ENCODE measurements at regions not wholly inside any gene's neighbourhood (a gene's known extent, or its start where the extent isn't known, plus 50 kb on each side); places are given as distances from the start of the nearest gene placed in this dataset.

DNA sequence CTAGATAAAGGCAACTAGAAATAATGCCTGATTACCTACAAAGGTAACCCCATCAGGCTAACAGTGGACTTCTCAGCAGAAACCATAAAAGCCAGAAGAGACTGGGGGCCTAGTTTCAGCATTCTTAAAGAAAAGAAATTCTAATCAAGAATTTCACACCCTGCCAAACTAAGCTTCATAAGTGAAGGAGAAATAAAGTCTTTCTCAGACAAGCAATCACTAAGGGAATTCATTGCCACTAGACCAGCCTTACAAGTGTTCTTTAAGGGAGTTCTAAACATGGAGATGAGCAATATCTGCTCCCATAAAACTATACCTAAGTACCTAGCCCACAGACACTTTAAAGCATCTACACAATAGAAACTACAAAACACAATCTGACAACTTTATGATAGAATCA lies 823.5 kb downstream of the PCDH17 start:
- Histone ChIP-seq H3K36me3 (ENCODE audit: control insufficient read depth in 1 of 2, insufficient read depth in 2 of 2, low read length in 2 of 2) (no peaks in the 10 kb centered on the region), H2BK12ac (ENCODE audit: low read length) (no peak overlapping the region), H3K18ac (ENCODE audit: low read length) (no peak overlapping the region), H3K23ac (ENCODE audit: low read length) (no peak overlapping the region), H3K14ac (ENCODE audit: low read length) (no peak overlapping the region), H3K4me2 (ENCODE audit: low read length) (no peak overlapping the region), H3K4ac (ENCODE audit: low read depth, low read length) (no peak overlapping the region), H3K79me1 (ENCODE audit: low read length) (no peaks in the 10 kb centered on the region), H3K4me1 (ENCODE audit: control insufficient read depth in 1 of 2, insufficient read depth in 2 of 2, low read length in 2 of 2) (no peaks in the 10 kb centered on the region), H3K4me3 (ENCODE audit: low read depth, low read length) (no peak overlapping the region), H2AK5ac (ENCODE audit: low read length) (no peak overlapping the region), H3K27me3 (ENCODE audit: insufficient read depth, low read length) (no peaks in the 10 kb centered on the region), H4K91ac (ENCODE audit: low read depth, low read length) (no peak overlapping the region), H3K79me2 (ENCODE audit: control insufficient read depth, insufficient read depth, low read length, poor library complexity) (no peaks in the 10 kb centered on the region), H2BK120ac (ENCODE audit: insufficient read depth, low read length, poor library complexity) (no peak overlapping the region), H2AFZ (ENCODE audit: insufficient read depth, low read length, poor library complexity) (no peak overlapping the region), H2BK5ac (ENCODE audit: low read depth, low read length, poor library complexity) (no peak overlapping the region), H4K8ac (ENCODE audit: low read depth, low read length) (no peak overlapping the region), H3K9me3 (ENCODE audit: insufficient read depth, low read depth, low read length) (no peaks in the 10 kb centered on the region), H3K9ac (ENCODE audit: low read length) (no peak overlapping the region), H4K12ac (ENCODE audit: low read depth, low read length) (no peak overlapping the region), H3K27ac (ENCODE audit: low read depth, low read length) (no peak overlapping the region)
- no peak for DNase-seq

DNA sequence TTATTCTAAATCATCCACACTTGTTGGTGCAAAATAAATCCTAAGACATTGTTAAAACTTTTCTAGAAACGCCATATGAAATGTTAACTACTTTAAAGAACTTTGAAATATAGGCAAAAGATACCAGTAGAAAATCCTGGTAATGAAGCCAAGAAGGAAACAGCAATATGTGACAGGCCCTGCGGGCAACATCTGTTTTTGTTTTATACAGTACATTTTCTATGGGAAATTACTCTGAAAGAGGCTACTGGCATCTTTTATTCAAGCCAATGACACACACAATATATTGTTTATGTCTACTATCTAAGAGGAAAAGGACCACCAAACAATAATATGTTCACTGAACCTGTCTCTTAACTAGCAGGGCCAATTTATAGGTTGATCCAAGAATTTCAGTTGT lies 829.7 kb downstream of the PCDH17 start:
- H3K27me3 ChIP-seq (ENCODE audit: insufficient read depth, low read length), result no peaks in the 10 kb centered on the region
- H3K4me2 ChIP-seq (ENCODE audit: low read length), result no peak overlapping the region
- DNase-seq, result no peak
- H2BK120ac ChIP-seq (ENCODE audit: insufficient read depth, low read length, poor library complexity), result no peak overlapping the region
- H3K27ac ChIP-seq (ENCODE audit: low read depth, low read length), result no peak overlapping the region
- H2BK12ac ChIP-seq (ENCODE audit: low read length), result no peak overlapping the region
- no peak overlapping the region for H3K18ac ChIP-seq (ENCODE audit: low read length)
- no peak overlapping the region for H4K91ac ChIP-seq (ENCODE audit: low read depth, low read length)
- no peak overlapping the region for H2AFZ ChIP-seq (ENCODE audit: insufficient read depth, low read length, poor library complexity)
- no peaks in the 10 kb centered on the region for H3K79me2 ChIP-seq (ENCODE audit: control insufficient read depth, insufficient read depth, low read length, poor library complexity)
- no peaks in the 10 kb centered on the region for H3K9me3 ChIP-seq (ENCODE audit: insufficient read depth, low read depth, low read length)
- no peak overlapping the region for H4K8ac ChIP-seq (ENCODE audit: low read depth, low read length)
- no peak overlapping the region for H3K14ac ChIP-seq (ENCODE audit: low read length)
- no peaks in the 10 kb centered on the region for H3K79me1 ChIP-seq (ENCODE audit: low read length)
- no peak overlapping the region for H4K12ac ChIP-seq (ENCODE audit: low read depth, low read length)
- H3K36me3 ChIP-seq (ENCODE audit: control insufficient read depth in 1 of 2, insufficient read depth in 2 of 2, low read length in 2 of 2), result no peaks in the 10 kb centered on the region
- H3K9ac ChIP-seq (ENCODE audit: low read length), result no peak overlapping the region
- H2BK5ac ChIP-seq (ENCODE audit: low read depth, low read length, poor library complexity), result no peak overlapping the region
- no peak overlapping the region for H3K4ac ChIP-seq (ENCODE audit: low read depth, low read length)
- no peak overlapping the region for H2AK5ac ChIP-seq (ENCODE audit: low read length)
- WGBS (ENCODE audit: extremely low coverage, insufficient coverage, insufficient read length), result no CpG with 5 or more reads among the region's 2 CpGs
- no peak overlapping the region for H3K23ac ChIP-seq (ENCODE audit: low read length)
- H3K4me3 ChIP-seq (ENCODE audit: low read depth, low read length), result no peak overlapping the region
- no peaks in the 10 kb centered on the region for H3K4me1 ChIP-seq (ENCODE audit: control insufficient read depth in 1 of 2, insufficient read depth in 2 of 2, low read length in 2 of 2)

DNA sequence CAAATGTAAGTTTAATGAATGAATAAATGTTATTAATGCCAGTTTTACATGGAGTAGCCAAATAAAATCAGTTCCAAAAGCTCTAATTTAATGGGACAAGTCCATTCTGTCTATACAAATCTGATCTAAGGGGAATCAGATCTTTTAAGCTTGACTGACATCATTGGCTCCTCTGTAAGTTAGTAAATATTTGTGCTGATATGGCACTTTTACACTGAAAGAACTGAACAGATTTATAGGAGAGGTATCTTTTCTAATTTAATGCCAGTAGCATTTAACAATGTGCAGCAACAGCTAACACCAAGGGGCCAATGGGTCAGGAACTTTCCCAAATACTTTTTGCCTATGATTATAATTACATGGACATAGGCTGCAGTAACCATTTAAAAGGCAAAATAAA lies 832.3 kb downstream of the PCDH17 start:
- Histone ChIP-seq H3K4me1 (ENCODE audit: control insufficient read depth in 1 of 2, insufficient read depth in 2 of 2, low read length in 2 of 2) (no peaks in the 10 kb centered on the region), H3K18ac (ENCODE audit: low read length) (no peak overlapping the region), H3K4ac (ENCODE audit: low read depth, low read length) (no peak overlapping the region), H2BK120ac (ENCODE audit: insufficient read depth, low read length, poor library complexity) (no peak overlapping the region), H3K27ac (ENCODE audit: low read depth, low read length) (no peak overlapping the region), H2AK5ac (ENCODE audit: low read length) (no peak overlapping the region), H3K36me3 (ENCODE audit: control insufficient read depth in 1 of 2, insufficient read depth in 2 of 2, low read length in 2 of 2) (no peaks in the 10 kb centered on the region), H3K4me3 (ENCODE audit: low read depth, low read length) (no peak overlapping the region), H3K4me2 (ENCODE audit: low read length) (no peak overlapping the region), H4K8ac (ENCODE audit: low read depth, low read length) (no peak overlapping the region), H4K91ac (ENCODE audit: low read depth, low read length) (no peak overlapping the region), H4K12ac (ENCODE audit: low read depth, low read length) (no peak overlapping the region), H3K79me2 (ENCODE audit: control insufficient read depth, insufficient read depth, low read length, poor library complexity) (no peaks in the 10 kb centered on the region), H3K79me1 (ENCODE audit: low read length) (no peaks in the 10 kb centered on the region), H2BK12ac (ENCODE audit: low read length) (no peak overlapping the region), H3K14ac (ENCODE audit: low read length) (no peak overlapping the region), H2AFZ (ENCODE audit: insufficient read depth, low read length, poor library complexity) (no peak overlapping the region), H3K27me3 (ENCODE audit: insufficient read depth, low read length) (no peaks in the 10 kb centered on the region), H3K23ac (ENCODE audit: low read length) (no peak overlapping the region), H3K9me3 (ENCODE audit: insufficient read depth, low read depth, low read length) (no peaks in the 10 kb centered on the region), H3K9ac (ENCODE audit: low read length) (no peak overlapping the region), H2BK5ac (ENCODE audit: low read depth, low read length, poor library complexity) (no peak overlapping the region)
- DNase-seq, result no peak

DNA sequence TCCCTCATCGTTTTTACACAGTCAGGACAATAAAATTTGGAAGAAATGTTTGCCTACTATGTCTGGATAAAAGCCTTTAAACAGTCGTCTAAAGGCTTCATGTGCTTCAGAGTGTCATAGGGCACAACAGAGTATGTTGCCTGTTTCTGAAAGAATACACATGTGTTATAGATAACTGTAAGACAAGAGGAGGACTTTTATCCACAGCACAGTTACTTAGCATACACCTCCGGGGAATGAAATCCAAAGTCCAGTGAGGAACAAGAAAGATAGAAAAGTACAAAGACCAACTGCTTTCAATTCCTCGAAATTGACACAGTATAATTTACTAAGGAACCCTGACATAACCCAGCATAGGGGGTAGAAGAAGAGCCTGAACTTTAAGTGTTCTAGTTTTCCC lies 835.6 kb downstream of the PCDH17 start:
- Histone ChIP-seq H2BK5ac (ENCODE audit: low read depth, low read length, poor library complexity) (no peak overlapping the region), H3K4me1 (ENCODE audit: control insufficient read depth in 1 of 2, insufficient read depth in 2 of 2, low read length in 2 of 2) (no peaks in the 10 kb centered on the region), H3K18ac (ENCODE audit: low read length) (no peak overlapping the region), H3K4ac (ENCODE audit: low read depth, low read length) (no peak overlapping the region), H2AK5ac (ENCODE audit: low read length) (no peak overlapping the region), H4K12ac (ENCODE audit: low read depth, low read length) (no peak overlapping the region), H3K4me2 (ENCODE audit: low read length) (no peak overlapping the region), H3K14ac (ENCODE audit: low read length) (no peak overlapping the region), H2BK12ac (ENCODE audit: low read length) (no peak overlapping the region), H3K36me3 (ENCODE audit: control insufficient read depth in 1 of 2, insufficient read depth in 2 of 2, low read length in 2 of 2) (no peaks in the 10 kb centered on the region), H3K27me3 (ENCODE audit: insufficient read depth, low read length) (no peaks in the 10 kb centered on the region), H4K8ac (ENCODE audit: low read depth, low read length) (no peak overlapping the region), H3K9me3 (ENCODE audit: insufficient read depth, low read depth, low read length) (no peaks in the 10 kb centered on the region), H3K79me1 (ENCODE audit: low read length) (no peaks in the 10 kb centered on the region), H4K91ac (ENCODE audit: low read depth, low read length) (no peak overlapping the region), H3K9ac (ENCODE audit: low read length) (no peak overlapping the region), H2BK120ac (ENCODE audit: insufficient read depth, low read length, poor library complexity) (no peak overlapping the region), H3K79me2 (ENCODE audit: control insufficient read depth, insufficient read depth, low read length, poor library complexity) (no peaks in the 10 kb centered on the region), H3K4me3 (ENCODE audit: low read depth, low read length) (no peak overlapping the region), H3K23ac (ENCODE audit: low read length) (no peak overlapping the region), H2AFZ (ENCODE audit: insufficient read depth, low read length, poor library complexity) (no peak overlapping the region), H3K27ac (ENCODE audit: low read depth, low read length) (no peak overlapping the region)
- WGBS (ENCODE audit: extremely low coverage, insufficient coverage, insufficient read length), result no CpG with 5 or more reads among the region's 4 CpGs
- no peak for DNase-seq

DNA sequence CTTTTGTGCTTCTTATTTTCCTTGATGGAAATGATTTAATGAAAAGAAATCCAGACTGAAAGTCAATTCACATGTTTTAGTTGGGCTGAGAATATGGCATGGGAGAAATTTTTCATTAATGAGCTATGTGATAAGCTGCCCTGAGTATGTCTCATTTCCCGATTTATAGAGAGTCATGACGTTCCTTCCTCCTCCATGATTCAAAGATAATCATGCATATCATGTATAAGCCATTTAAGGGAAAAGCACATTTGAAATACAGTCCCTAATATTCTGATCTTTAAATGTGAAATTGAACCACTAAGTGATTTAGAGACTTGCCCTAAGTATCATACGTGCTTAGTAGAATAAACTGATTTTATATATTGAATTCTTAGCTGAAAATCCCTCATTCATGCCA lies 840.9 kb downstream of the PCDH17 start:
- Histone ChIP-seq H3K18ac (ENCODE audit: low read length) (no peak overlapping the region), H3K4me1 (ENCODE audit: control insufficient read depth in 1 of 2, insufficient read depth in 2 of 2, low read length in 2 of 2) (no peaks in the 10 kb centered on the region), H2AK5ac (ENCODE audit: low read length) (no peak overlapping the region), H3K4me2 (ENCODE audit: low read length) (no peak overlapping the region), H3K23ac (ENCODE audit: low read length) (no peak overlapping the region), H3K4ac (ENCODE audit: low read depth, low read length) (no peak overlapping the region), H4K8ac (ENCODE audit: low read depth, low read length) (no peak overlapping the region), H2BK12ac (ENCODE audit: low read length) (no peak overlapping the region), H4K12ac (ENCODE audit: low read depth, low read length) (no peak overlapping the region), H3K79me1 (ENCODE audit: low read length) (no peaks in the 10 kb centered on the region), H2BK5ac (ENCODE audit: low read depth, low read length, poor library complexity) (no peak overlapping the region), H3K27ac (ENCODE audit: low read depth, low read length) (no peak overlapping the region), H4K91ac (ENCODE audit: low read depth, low read length) (no peak overlapping the region), H3K9ac (ENCODE audit: low read length) (no peak overlapping the region), H2BK120ac (ENCODE audit: insufficient read depth, low read length, poor library complexity) (no peak overlapping the region), H3K27me3 (ENCODE audit: insufficient read depth, low read length) (no peaks in the 10 kb centered on the region), H3K36me3 (ENCODE audit: control insufficient read depth in 1 of 2, insufficient read depth in 2 of 2, low read length in 2 of 2) (no peaks in the 10 kb centered on the region), H3K4me3 (ENCODE audit: low read depth, low read length) (no peak overlapping the region), H2AFZ (ENCODE audit: insufficient read depth, low read length, poor library complexity) (no peak overlapping the region), H3K79me2 (ENCODE audit: control insufficient read depth, insufficient read depth, low read length, poor library complexity) (no peaks in the 10 kb centered on the region), H3K14ac (ENCODE audit: low read length) (no peak overlapping the region), H3K9me3 (ENCODE audit: insufficient read depth, low read depth, low read length) (no peaks in the 10 kb centered on the region)
- no CpG with 5 or more reads among the region's 3 CpGs for WGBS (ENCODE audit: extremely low coverage, insufficient coverage, insufficient read length)
- no peak for DNase-seq

Measured in trophoblast cell (in vitro differentiated cells and primary cell).